ENCODE measurements at regions not wholly inside any gene's neighbourhood (a gene's known extent, or its start where the extent isn't known, plus 50 kb on each side); places are given as distances from the start of the nearest gene placed in this dataset.
"Not testable (repeated sequence)": the region's sequence is repeated elsewhere in the genome, so short reads cannot be mapped to it uniquely, and the experiment has no call there.

- no peaks in the 10 kb centered on the region for H3K9me3 ChIP-seq (ENCODE audit: control insufficient read depth, low read length)
- H3K4me3 ChIP-seq (ENCODE audit: insufficient read depth, low read depth, low read length) = no peak overlapping the region
- H3K36me3 ChIP-seq (ENCODE audit: control insufficient read depth, insufficient read depth, low read length) = no peaks in the 10 kb centered on the region
- WGBS, 2 experiments = 46 to 71% methylated on average over 2 to 3 of the region's 3 CpGs
- no peaks in the 10 kb centered on the region for H3K4me1 ChIP-seq (ENCODE audit: control insufficient read depth, insufficient read depth, low read length)
- no peaks in the 10 kb centered on the region for H3K27me3 ChIP-seq (ENCODE audit: control insufficient read depth, insufficient read depth, low read length, poor library complexity, severe bottlenecking)
- H3K27ac ChIP-seq (ENCODE audit: insufficient read depth, low read depth, low read length, poor library complexity, severe bottlenecking) = no peak overlapping the region
Measured at GRCh38 chr3:75176937-75177336, 487.2 kb upstream of the FRG2C start.

GRCh38 chr3:75180235-75180944 lies 483.7 kb upstream of the FRG2C start:
- no peaks in the 10 kb centered on the region for H3K27me3 ChIP-seq (ENCODE audit: control insufficient read depth, insufficient read depth, low read length, poor library complexity, severe bottlenecking)
- 90 to 91% methylated on average over 7 of the region's 7 CpGs for WGBS, 2 experiments
- no peak overlapping the region for H3K27ac ChIP-seq (ENCODE audit: insufficient read depth, low read depth, low read length, poor library complexity, severe bottlenecking)

GRCh38 chr3:75180945-75181298 lies 483.2 kb upstream of the FRG2C start:
- no peaks in the 10 kb centered on the region for H3K27me3 ChIP-seq (ENCODE audit: control insufficient read depth, insufficient read depth, low read length, poor library complexity, severe bottlenecking)
- H3K9me3 ChIP-seq (ENCODE audit: control insufficient read depth, low read length) = no peaks in the 10 kb centered on the region
- no peak overlapping the region for H3K27ac ChIP-seq (ENCODE audit: insufficient read depth, low read depth, low read length, poor library complexity, severe bottlenecking)
- H3K4me3 ChIP-seq (ENCODE audit: insufficient read depth, low read depth, low read length) = no peak overlapping the region
- no peaks in the 10 kb centered on the region for H3K36me3 ChIP-seq (ENCODE audit: control insufficient read depth, insufficient read depth, low read length)
- 100% methylated on average over 1 of the region's 1 CpG; no CpG with 5 or more reads in 1 of the 2 experiments for WGBS, 2 experiments
- H3K4me1 ChIP-seq (ENCODE audit: control insufficient read depth, insufficient read depth, low read length) = no peaks in the 10 kb centered on the region

More at GRCh38 chr3:75180235-75180944, 483.7 kb upstream of the FRG2C start:
- H3K36me3 ChIP-seq (ENCODE audit: control insufficient read depth, insufficient read depth, low read length) = no peaks in the 10 kb centered on the region
- H3K4me3 ChIP-seq (ENCODE audit: insufficient read depth, low read depth, low read length) = no peak overlapping the region
- H3K9me3 ChIP-seq (ENCODE audit: control insufficient read depth, low read length) = no peaks in the 10 kb centered on the region
- no peaks in the 10 kb centered on the region for H3K4me1 ChIP-seq (ENCODE audit: control insufficient read depth, insufficient read depth, low read length)

- Histone ChIP-seq H3K27ac (ENCODE audit: insufficient read depth, low read depth, low read length, poor library complexity, severe bottlenecking) (no peak overlapping the region), H3K9me3 (ENCODE audit: control insufficient read depth, low read length) (no peaks in the 10 kb centered on the region), H3K4me1 (ENCODE audit: control insufficient read depth, insufficient read depth, low read length) (no peaks in the 10 kb centered on the region), H3K36me3 (ENCODE audit: control insufficient read depth, insufficient read depth, low read length) (no peaks in the 10 kb centered on the region), H3K4me3 (ENCODE audit: insufficient read depth, low read depth, low read length) (no peak overlapping the region), H3K27me3 (ENCODE audit: control insufficient read depth, insufficient read depth, low read length, poor library complexity, severe bottlenecking) (no peaks in the 10 kb centered on the region)
- WGBS, 2 experiments = 78 to 80% methylated on average over 3 of the region's 3 CpGs
Measured at GRCh38 chr3:75188962-75189361, 475.2 kb upstream of the FRG2C start.

GRCh38 chr3:75192146-75192616 lies 471.9 kb upstream of the FRG2C start:
- H3K4me3 ChIP-seq (ENCODE audit: insufficient read depth, low read depth, low read length) = no peak overlapping the region
- WGBS, 2 experiments = 71 to 72% methylated on average over 6 of the region's 6 CpGs
- no peaks in the 10 kb centered on the region for H3K36me3 ChIP-seq (ENCODE audit: control insufficient read depth, insufficient read depth, low read length)
- no peaks in the 10 kb centered on the region for H3K4me1 ChIP-seq (ENCODE audit: control insufficient read depth, insufficient read depth, low read length)
- H3K27me3 ChIP-seq (ENCODE audit: control insufficient read depth, insufficient read depth, low read length, poor library complexity, severe bottlenecking) = no peaks in the 10 kb centered on the region
- no peaks in the 10 kb centered on the region for H3K9me3 ChIP-seq (ENCODE audit: control insufficient read depth, low read length)
- no peak overlapping the region for H3K27ac ChIP-seq (ENCODE audit: insufficient read depth, low read depth, low read length, poor library complexity, severe bottlenecking)

GRCh38 chr3:75193797-75194196 lies 470.3 kb upstream of the FRG2C start:
- no peaks in the 10 kb centered on the region for H3K9me3 ChIP-seq (ENCODE audit: control insufficient read depth, low read length)
- H3K4me1 ChIP-seq (ENCODE audit: control insufficient read depth, insufficient read depth, low read length) = no peaks in the 10 kb centered on the region
- WGBS, 2 experiments = 90 to 91% methylated on average over 4 of the region's 4 CpGs
- no peak overlapping the region for H3K27ac ChIP-seq (ENCODE audit: insufficient read depth, low read depth, low read length, poor library complexity, severe bottlenecking)
- H3K4me3 ChIP-seq (ENCODE audit: insufficient read depth, low read depth, low read length) = no peak overlapping the region
- H3K27me3 ChIP-seq (ENCODE audit: control insufficient read depth, insufficient read depth, low read length, poor library complexity, severe bottlenecking) = no peaks in the 10 kb centered on the region
- H3K36me3 ChIP-seq (ENCODE audit: control insufficient read depth, insufficient read depth, low read length) = no peaks in the 10 kb centered on the region

GRCh38 chr3:75214332-75214731 lies 449.8 kb upstream of the FRG2C start:
- H3K4me1 ChIP-seq (ENCODE audit: control insufficient read depth, insufficient read depth, low read length); H3K4me3 ChIP-seq (ENCODE audit: insufficient read depth, low read depth, low read length); H3K27me3 ChIP-seq (ENCODE audit: control insufficient read depth, insufficient read depth, low read length, poor library complexity, severe bottlenecking); H3K27ac ChIP-seq (ENCODE audit: insufficient read depth, low read depth, low read length, poor library complexity, severe bottlenecking); H3K9me3 ChIP-seq (ENCODE audit: control insufficient read depth, low read length); H3K36me3 ChIP-seq (ENCODE audit: control insufficient read depth, insufficient read depth, low read length): not testable (repeated sequence)
- WGBS, 2 experiments = 96 to 97% methylated on average over 22 of the region's 22 CpGs

GRCh38 chr3:75218577-75218976 lies 445.6 kb upstream of the FRG2C start:
- Histone ChIP-seq H3K4me1 (ENCODE audit: control insufficient read depth, insufficient read depth, low read length) (no peaks in the 10 kb centered on the region), H3K27me3 (ENCODE audit: control insufficient read depth, insufficient read depth, low read length, poor library complexity, severe bottlenecking) (no peaks in the 10 kb centered on the region), H3K27ac (ENCODE audit: insufficient read depth, low read depth, low read length, poor library complexity, severe bottlenecking) (no peak overlapping the region), H3K4me3 (ENCODE audit: insufficient read depth, low read depth, low read length) (no peak overlapping the region), H3K36me3 (ENCODE audit: control insufficient read depth, insufficient read depth, low read length) (no peaks in the 10 kb centered on the region), H3K9me3 (ENCODE audit: control insufficient read depth, low read length) (no peaks in the 10 kb centered on the region)
- WGBS, 2 experiments = 88 to 91% methylated on average over 1 of the region's 1 CpG

GRCh38 chr3:75220932-75221331 lies 443.2 kb upstream of the FRG2C start:
- Histone ChIP-seq H3K4me1 (ENCODE audit: control insufficient read depth, insufficient read depth, low read length) (no peaks in the 10 kb centered on the region), H3K27me3 (ENCODE audit: control insufficient read depth, insufficient read depth, low read length, poor library complexity, severe bottlenecking) (no peaks in the 10 kb centered on the region), H3K36me3 (ENCODE audit: control insufficient read depth, insufficient read depth, low read length) (no peaks in the 10 kb centered on the region), H3K9me3 (ENCODE audit: control insufficient read depth, low read length) (no peaks in the 10 kb centered on the region), H3K4me3 (ENCODE audit: insufficient read depth, low read depth, low read length) (no peak overlapping the region), H3K27ac (ENCODE audit: insufficient read depth, low read depth, low read length, poor library complexity, severe bottlenecking) (no peak overlapping the region)
- WGBS, 2 experiments = 81 to 82% methylated on average over 4 of the region's 4 CpGs

- Histone ChIP-seq H3K27ac (ENCODE audit: insufficient read depth, low read depth, low read length, poor library complexity, severe bottlenecking) (no peak overlapping the region), H3K9me3 (ENCODE audit: control insufficient read depth, low read length) (no peaks in the 10 kb centered on the region), H3K27me3 (ENCODE audit: control insufficient read depth, insufficient read depth, low read length, poor library complexity, severe bottlenecking) (no peaks in the 10 kb centered on the region), H3K4me3 (ENCODE audit: insufficient read depth, low read depth, low read length) (no peak overlapping the region), H3K4me1 (ENCODE audit: control insufficient read depth, insufficient read depth, low read length) (no peaks in the 10 kb centered on the region), H3K36me3 (ENCODE audit: control insufficient read depth, insufficient read depth, low read length) (no peaks in the 10 kb centered on the region)
- WGBS, 2 experiments = 67 to 92% methylated on average over 1 to 2 of the region's 2 CpGs
Measured at GRCh38 chr3:75224412-75224811, 439.7 kb upstream of the FRG2C start.
